SK-N-SH (cell line): ENCODE measurements at regions not wholly inside any gene's neighbourhood (a gene's known extent, or its start where the extent isn't known, plus 50 kb on each side); places are given as distances from the start of the nearest gene placed in this dataset.

Experiments used
- CTCF ChIA-PET: fragments of 300-600, 350-600 bp; formaldehyde crosslinking; extraction: SDS; loops from one replicate; lab custom pipeline; 2021; lab: Yijun Ruan, JAX
- POLR2A ChIA-PET: fragments of 350-600 bp; sonication (Branson Sonifier 250); formaldehyde crosslinking; extraction: SDS; loops from one replicate; lab custom pipeline; 2020; ENCODE audit warnings: antibody characterized with exemption, inconsistent platforms; lab: Yijun Ruan, JAX
- DNase-seq: peaks from one replicate; pipeline ENCODE4 v3.0.0; 2012
- H2AFZ ChIP-seq: fragments of 200-600 bp; sonication (generic); 2 replicates; pipeline ENCODE4 v1.8.1; 2016; ENCODE audit warnings: antibody characterized with exemption, mild to moderate bottlenecking, low read depth
- H3F3A ChIP-seq: fragments of 200-600 bp; sonication (generic); replicated peaks from 2 replicates; pipeline ENCODE3; 2016; ENCODE audit warnings: antibody characterized with exemption, mild to moderate bottlenecking; ENCODE audit not compliant: insufficient read depth
- H3K27ac ChIP-seq, 2 experiments: fragments of 200-500 bp in 1 of 2; fragments of 200-600 bp in 1 of 2; sonication (Bioruptor generic) in 1 of 2; sonication (generic), shearing (Covaris generic) in 1 of 2; 2 replicates each; pipeline versions ENCODE4 v1.5.1 to v1.6.1; 2014 to 2016; ENCODE audit warnings: low read depth in 2 of 2, inconsistent platforms in 1 of 2, low read length in 1 of 2, mild to moderate bottlenecking in 1 of 2, mixed read lengths in 1 of 2
- H3K27me3 ChIP-seq: fragments of 200-600 bp; sonication (generic), shearing (Covaris generic); 2 replicates; pipeline ENCODE4 v1.6.1; 2016; ENCODE audit warnings: mixed run types; ENCODE audit not compliant: insufficient read depth
- H3K36me3 ChIP-seq, 2 experiments: fragments of 200-500 bp in 1 of 2; fragments of 200-600 bp in 1 of 2; sonication (Bioruptor generic) in 1 of 2; sonication (generic) in 1 of 2; replicated peaks in 1 of 2; 2 replicates each; pipeline versions ENCODE3 to v1.5.1; 2014 to 2016; ENCODE audit warnings: low read length in 1 of 2, mild to moderate bottlenecking in 1 of 2; ENCODE audit not compliant: insufficient read depth in 2 of 2, control insufficient read depth in 1 of 2
- H3K4me1 ChIP-seq, 2 experiments: fragments of 200-500 bp in 1 of 2; fragments of 200-600 bp in 1 of 2; sonication (Bioruptor generic) in 1 of 2; sonication (generic), shearing (Covaris generic) in 1 of 2; 2 replicates each; pipeline versions ENCODE4 v1.5.1 to v1.6.1; 2014 to 2016; ENCODE audit warnings: low read depth in 1 of 2, low read length in 1 of 2, mixed run types in 1 of 2; ENCODE audit not compliant: insufficient read depth in 2 of 2, control insufficient read depth in 1 of 2
- H3K4me2 ChIP-seq: fragments of 200-600 bp; sonication (generic), shearing (Covaris generic); 2 replicates; pipeline ENCODE4 v1.6.1; 2017; ENCODE audit warnings: mixed run types
- H3K4me3 ChIP-seq, 2 experiments: fragments of 200-500 bp in 1 of 2; fragments of 200-600 bp in 1 of 2; sonication (Bioruptor generic) in 1 of 2; sonication (generic), shearing (Covaris generic) in 1 of 2; 2 replicates each; pipeline versions ENCODE4 v1.5.1 to v1.8.1; 2014 to 2016; ENCODE audit warnings: low read depth in 2 of 2, inconsistent platforms in 1 of 2, low read length in 1 of 2, mild to moderate bottlenecking in 1 of 2, mixed read lengths in 1 of 2, moderate library complexity in 1 of 2
- H3K79me2 ChIP-seq: fragments of 200-600 bp; sonication (generic); 2 replicates; pipeline ENCODE4 v1.8.1; 2017; ENCODE audit warnings: mild to moderate bottlenecking; ENCODE audit not compliant: insufficient read depth
- H3K9ac ChIP-seq: fragments of 200-600 bp; sonication (generic); 2 replicates; pipeline ENCODE4 v1.6.1; 2017; ENCODE audit warnings: mixed run types
- H3K9me2 ChIP-seq: fragments of 200-600 bp; sonication (generic); 2 replicates; pipeline ENCODE4 v1.6.1; 2017; ENCODE audit warnings: mixed run types
- H3K9me3 ChIP-seq: fragments of 200-600 bp; sonication (generic); 2 replicates; pipeline ENCODE4 v1.6.1; 2017; ENCODE audit warnings: mixed run types, mild to moderate bottlenecking, moderate library complexity
- H4K20me1 ChIP-seq: fragments of 200-600 bp; sonication (generic); 2 replicates; pipeline ENCODE4 v1.6.1; 2017; ENCODE audit warnings: mild to moderate bottlenecking, mixed run types; ENCODE audit not compliant: insufficient read depth
- CHD2 ChIP-seq: fragments of 150-350 bp; IDR thresholded peaks from 2 replicates; pipeline ENCODE4 v1.6.1; 2018; ENCODE audit warnings: low read length; ENCODE audit not compliant: partially characterized antibody
- FOSL2 ChIP-seq: IDR thresholded peaks from 2 replicates; pipeline ENCODE4 v1.4.0; 2012; ENCODE audit warnings: low read depth, mild to moderate bottlenecking, moderate library complexity, borderline replicate concordance
- FOXM1 ChIP-seq: IDR thresholded peaks from 2 replicates; pipeline ENCODE4 v1.4.0; 2012; ENCODE audit warnings: low read depth, mild to moderate bottlenecking
- GABPA ChIP-seq: IDR thresholded peaks from 2 replicates; pipeline ENCODE4 v1.4.0; 2012; ENCODE audit warnings: low read depth, mild to moderate bottlenecking
- GATA2 ChIP-seq: sonication (generic); formaldehyde crosslinking; IDR thresholded peaks from 2 replicates; pipeline ENCODE4 v1.5.0; 2020; ENCODE audit warnings: mild to moderate bottlenecking, missing genetic modification reagents
- MAX ChIP-seq: IDR thresholded peaks from 2 replicates; pipeline ENCODE4 v1.4.0; 2012; ENCODE audit warnings: low read depth
- MEF2A ChIP-seq: IDR thresholded peaks from 2 replicates; pipeline ENCODE4 v1.4.0; 2012; ENCODE audit warnings: low read depth, borderline replicate concordance
- RFX5 ChIP-seq: IDR thresholded peaks from 2 replicates; pipeline ENCODE4 v1.6.1; 2012; ENCODE audit warnings: mild to moderate bottlenecking, improper control_type of control experiment, low read length
- RXRA ChIP-seq: IDR thresholded peaks from 2 replicates; pipeline ENCODE4 v1.4.0; 2012; ENCODE audit warnings: low read depth, mild to moderate bottlenecking, borderline replicate concordance
- SIN3A ChIP-seq: IDR thresholded peaks from 2 replicates; pipeline ENCODE4 v1.6.1; 2012; ENCODE audit warnings: low read depth, mild to moderate bottlenecking, low read length, moderate library complexity, borderline replicate concordance
- SMC3 ChIP-seq: IDR thresholded peaks from 2 replicates; pipeline ENCODE4 v1.6.1; 2012; ENCODE audit warnings: low read depth, low read length, improper control_type of control experiment
- TAF1 ChIP-seq: IDR thresholded peaks from 2 replicates; pipeline ENCODE4 v1.6.1; 2012; ENCODE audit warnings: low read depth, mild to moderate bottlenecking, low read length, moderate library complexity, borderline replicate concordance
- TCF12 ChIP-seq: IDR thresholded peaks from 2 replicates; pipeline ENCODE4 v1.4.0; 2012
- TEAD4 ChIP-seq: IDR thresholded peaks from 2 replicates; pipeline ENCODE4 v1.4.0; 2012; ENCODE audit warnings: mild to moderate bottlenecking, borderline replicate concordance; ENCODE audit not compliant: insufficient read depth
- USF2 ChIP-seq: fragments of 150-350 bp; IDR thresholded peaks from 2 replicates; pipeline ENCODE4 v1.6.1; 2017; ENCODE audit warnings: antibody characterized with exemption, low read length, low read depth, borderline replicate concordance
- YY1 ChIP-seq: IDR thresholded peaks from 2 replicates; pipeline ENCODE4 v1.4.0; 2012; ENCODE audit warnings: low read depth, mild to moderate bottlenecking
- WGBS: methylation state at CpG from one replicate; pipeline ENCODE4 v1.1.6; 2017; ENCODE audit warnings: low lambda C conversion rate; 5-methylcytosine and 5-hydroxymethylcytosine counted together
- TF ChIP-seq, protein P1 (sequence below): IDR thresholded peaks from 2 replicates; pipeline ENCODE4 v1.4.0; 2012; ENCODE audit warnings: low read depth, borderline replicate concordance

GRCh38 chr15:31442699-31443111 lies 116.1 kb downstream of the KLF13 start (continued):
- TF ChIP-seq FOSL2 (peak; percentile 45; the same call in 1 of the 2 replicates), GATA2 (CRISPR knock-in tag) (no peak), RXRA (no peak), USF2 (no peak), SIN3A (no peak), FOXM1 (no peak)
- TF ChIP-seq, protein P1, sequence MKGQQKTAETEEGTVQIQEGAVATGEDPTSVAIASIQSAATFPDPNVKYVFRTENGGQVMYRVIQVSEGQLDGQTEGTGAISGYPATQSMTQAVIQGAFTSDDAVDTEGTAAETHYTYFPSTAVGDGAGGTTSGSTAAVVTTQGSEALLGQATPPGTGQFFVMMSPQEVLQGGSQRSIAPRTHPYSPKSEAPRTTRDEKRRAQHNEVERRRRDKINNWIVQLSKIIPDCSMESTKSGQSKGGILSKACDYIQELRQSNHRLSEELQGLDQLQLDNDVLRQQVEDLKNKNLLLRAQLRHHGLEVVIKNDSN: no peak

DNA sequence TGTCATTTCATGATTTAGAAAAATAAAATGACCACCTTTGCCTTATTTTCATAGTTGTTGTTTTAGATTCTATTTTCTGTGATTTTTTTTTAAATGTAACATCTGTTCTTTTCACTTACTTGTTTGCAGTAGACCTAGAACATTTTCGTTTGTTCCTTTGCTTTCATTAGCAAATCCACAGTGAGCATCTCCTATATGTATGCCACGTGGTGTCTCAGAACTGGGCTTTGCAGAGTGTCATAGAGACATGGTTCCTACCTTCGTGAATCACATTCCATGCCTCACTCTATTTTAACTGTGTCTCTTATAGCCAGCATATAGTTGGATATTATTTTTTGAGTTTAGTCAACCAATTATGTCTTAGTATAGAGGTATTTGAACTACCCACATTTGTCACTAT lies 118.2 kb downstream of the KLF13 start:
- Histone ChIP-seq H3K9me2 (no peaks in the 10 kb centered on the region), H3K4me3 (no peak overlapping the region), H4K20me1 (no peaks in the 10 kb centered on the region), H3K79me2 (no peaks in the 10 kb centered on the region), H3K4me2 (no peak overlapping the region), H2AFZ (no peak overlapping the region), H3K27me3 (no peaks in the 10 kb centered on the region), H3K4me1 (peaks cover 8 to 12% of the 10 kb centered on the region in 2 experiments; a peak in 2 of 4 replicates), H3K9me3 (no peaks in the 10 kb centered on the region), H3F3A (peaks cover 7% of the 10 kb centered on the region), H3K27ac (no peak overlapping the region), H3K9ac (no peak overlapping the region), H3K36me3 (no peaks in the 10 kb centered on the region)
- CTCF ChIA-PET: no interaction called here
- TF ChIP-seq SIN3A (no peak), TEAD4 (no peak), GABPA (no peak), MAX (no peak), RFX5 (no peak), TCF12 (no peak), CHD2 (no peak), USF2 (no peak), YY1 (no peak), MEF2A (no peak), TAF1 (no peak), SMC3 (no peak)
- DNase-seq: no peak
- WGBS: 73% methylated on average over 3 of the region's 3 CpGs
- POLR2A ChIA-PET: no interaction called here
